ENCODE measurements at regions not wholly inside any gene's neighbourhood (a gene's known extent, or its start where the extent isn't known, plus 50 kb on each side); places are given as distances from the start of the nearest gene placed in this dataset.

- DNase-seq (ENCODE audit: insufficient read length) (no peak), FAIRE-seq (no peak)
- no peak for TF ChIP-seq TAF1 (IDR thresholded peaks at IDR 0.05; ENCODE audit: borderline replicate concordance, low read depth, low read length)
- TF ChIP-seq POLR2A (IDR thresholded peaks at IDR 0.05; ENCODE audit: low read depth, low read length) = no peak
- no peak for TF ChIP-seq POLR2AphosphoS5 (IDR thresholded peaks at IDR 0.05; ENCODE audit: low read depth, low read length)
Measured at GRCh38 chr1:105368446-105368845, 1618.7 kb downstream of the AMY1C start.

GRCh38 chr1:105373681-105374080 is 1624.0 kb downstream of the AMY1C start:
- no peak for TF ChIP-seq POLR2AphosphoS5 (IDR thresholded peaks at IDR 0.05; ENCODE audit: low read depth, low read length)
- TF ChIP-seq TAF1 (IDR thresholded peaks at IDR 0.05; ENCODE audit: borderline replicate concordance, low read depth, low read length) = no peak
- no peak for TF ChIP-seq POLR2A (IDR thresholded peaks at IDR 0.05; ENCODE audit: low read depth, low read length)
- no peak for FAIRE-seq
- no peak for DNase-seq (ENCODE audit: insufficient read length)

- no peak for DNase-seq (ENCODE audit: insufficient read length)
- FAIRE-seq = no peak
- TF ChIP-seq TAF1 (IDR thresholded peaks at IDR 0.05; ENCODE audit: borderline replicate concordance, low read depth, low read length) (no peak), POLR2A (IDR thresholded peaks at IDR 0.05; ENCODE audit: low read depth, low read length) (no peak), POLR2AphosphoS5 (IDR thresholded peaks at IDR 0.05; ENCODE audit: low read depth, low read length) (no peak)
Measured at GRCh38 chr1:105386489-105386888, 1636.8 kb downstream of the AMY1C start.

GRCh38 chr1:105396001-105396400 is 1646.3 kb downstream of the AMY1C start:
- DNase-seq (ENCODE audit: insufficient read length) (no peak), FAIRE-seq (no peak)
- TF ChIP-seq POLR2A (IDR thresholded peaks at IDR 0.05; ENCODE audit: low read depth, low read length) (no peak), POLR2AphosphoS5 (IDR thresholded peaks at IDR 0.05; ENCODE audit: low read depth, low read length) (no peak), TAF1 (IDR thresholded peaks at IDR 0.05; ENCODE audit: borderline replicate concordance, low read depth, low read length) (no peak)

GRCh38 chr1:105398909-105399308 is 1649.2 kb downstream of the AMY1C start:
- DNase-seq (ENCODE audit: insufficient read length) = no peak
- FAIRE-seq = no peak
- TF ChIP-seq POLR2AphosphoS5 (IDR thresholded peaks at IDR 0.05; ENCODE audit: low read depth, low read length) (no peak), POLR2A (IDR thresholded peaks at IDR 0.05; ENCODE audit: low read depth, low read length) (no peak), TAF1 (IDR thresholded peaks at IDR 0.05; ENCODE audit: borderline replicate concordance, low read depth, low read length) (no peak)

- DNase-seq (ENCODE audit: insufficient read length) (no peak), FAIRE-seq (no peak)
- TF ChIP-seq POLR2A (IDR thresholded peaks at IDR 0.05; ENCODE audit: low read depth, low read length) (no peak), POLR2AphosphoS5 (IDR thresholded peaks at IDR 0.05; ENCODE audit: low read depth, low read length) (no peak), TAF1 (IDR thresholded peaks at IDR 0.05; ENCODE audit: borderline replicate concordance, low read depth, low read length) (no peak)
Measured at GRCh38 chr1:105399716-105400115, 1650.0 kb downstream of the AMY1C start.

GRCh38 chr1:105416261-105416660 is 1640.2 kb upstream of the PRMT6 start:
- FAIRE-seq = no peak
- no peak for DNase-seq (ENCODE audit: insufficient read length)
- TF ChIP-seq POLR2A (IDR thresholded peaks at IDR 0.05; ENCODE audit: low read depth, low read length) (no peak), TAF1 (IDR thresholded peaks at IDR 0.05; ENCODE audit: borderline replicate concordance, low read depth, low read length) (no peak), POLR2AphosphoS5 (IDR thresholded peaks at IDR 0.05; ENCODE audit: low read depth, low read length) (no peak)

GRCh38 chr1:105419030-105419429 is 1637.4 kb upstream of the PRMT6 start:
- FAIRE-seq = no peak
- DNase-seq (ENCODE audit: insufficient read length) = no peak
- TF ChIP-seq POLR2AphosphoS5 (IDR thresholded peaks at IDR 0.05; ENCODE audit: low read depth, low read length) (no peak), POLR2A (IDR thresholded peaks at IDR 0.05; ENCODE audit: low read depth, low read length) (no peak), TAF1 (IDR thresholded peaks at IDR 0.05; ENCODE audit: borderline replicate concordance, low read depth, low read length) (no peak)

- DNase-seq (ENCODE audit: insufficient read length) = no peak
- no peak for FAIRE-seq
- TF ChIP-seq POLR2A (IDR thresholded peaks at IDR 0.05; ENCODE audit: low read depth, low read length) (no peak), POLR2AphosphoS5 (IDR thresholded peaks at IDR 0.05; ENCODE audit: low read depth, low read length) (no peak), TAF1 (IDR thresholded peaks at IDR 0.05; ENCODE audit: borderline replicate concordance, low read depth, low read length) (no peak)
Measured at GRCh38 chr1:105427543-105427942, 1628.9 kb upstream of the PRMT6 start.

- TF ChIP-seq POLR2AphosphoS5 (IDR thresholded peaks at IDR 0.05; ENCODE audit: low read depth, low read length) = no peak
- no peak for TF ChIP-seq POLR2A (IDR thresholded peaks at IDR 0.05; ENCODE audit: low read depth, low read length)
- TF ChIP-seq TAF1 (IDR thresholded peaks at IDR 0.05; ENCODE audit: borderline replicate concordance, low read depth, low read length) = no peak
- FAIRE-seq (no peak), DNase-seq (ENCODE audit: insufficient read length) (no peak)
Measured at GRCh38 chr1:105436589-105437259, 1619.8 kb upstream of the PRMT6 start.

- DNase-seq (ENCODE audit: insufficient read length) = no peak
- no peak for TF ChIP-seq POLR2A (IDR thresholded peaks at IDR 0.05; ENCODE audit: low read depth, low read length)
- TF ChIP-seq TAF1 (IDR thresholded peaks at IDR 0.05; ENCODE audit: borderline replicate concordance, low read depth, low read length) = no peak
- TF ChIP-seq POLR2AphosphoS5 (IDR thresholded peaks at IDR 0.05; ENCODE audit: low read depth, low read length) = no peak
- no peak for FAIRE-seq
Measured at GRCh38 chr1:105437847-105438246, 1618.6 kb upstream of the PRMT6 start.

- TF ChIP-seq POLR2A (IDR thresholded peaks at IDR 0.05; ENCODE audit: low read depth, low read length) (no peak), POLR2AphosphoS5 (IDR thresholded peaks at IDR 0.05; ENCODE audit: low read depth, low read length) (no peak), TAF1 (IDR thresholded peaks at IDR 0.05; ENCODE audit: borderline replicate concordance, low read depth, low read length) (no peak)
- no peak for FAIRE-seq
- no peak for DNase-seq (ENCODE audit: insufficient read length)
Measured at GRCh38 chr1:105442901-105443300, 1613.6 kb upstream of the PRMT6 start.
